Endodermal cell (in vitro differentiated cells): ENCODE measurements at regions not wholly inside any gene's neighbourhood (a gene's known extent, or its start where the extent isn't known, plus 50 kb on each side); places are given as distances from the start of the nearest gene placed in this dataset.

Source experiments
- DNase-seq: peaks from one replicate; pipeline ENCODE4 v3.0.0-alpha.2; 2017
- H3K27ac ChIP-seq: 2 replicates; pipeline ENCODE4 v1.5.1; 2013; ENCODE audit warnings: mild to moderate bottlenecking, low read depth, low read length, moderate library complexity
- H3K27me3 ChIP-seq: 2 replicates; pipeline ENCODE4 v1.6.1; 2013; ENCODE audit warnings: mild to moderate bottlenecking, low read length, moderate library complexity; ENCODE audit not compliant: insufficient read depth, control insufficient read depth, poor library complexity, severe bottlenecking
- H3K36me3 ChIP-seq: 2 replicates; pipeline ENCODE4 v1.7.0; 2013; ENCODE audit warnings: mild to moderate bottlenecking, low read length, moderate library complexity; ENCODE audit not compliant: control insufficient read depth, insufficient read depth
- H3K4me1 ChIP-seq: one replicate; pipeline ENCODE4 v1.7.0; 2013; ENCODE audit warnings: low read length; ENCODE audit not compliant: control insufficient read depth, insufficient read depth
- H3K4me3 ChIP-seq: 2 replicates; pipeline ENCODE4 v1.5.1; 2013; ENCODE audit warnings: mild to moderate bottlenecking, low read length, moderate library complexity
- H3K9ac ChIP-seq: 2 replicates; pipeline ENCODE4 v1.6.1; 2013; ENCODE audit warnings: mild to moderate bottlenecking, low read length, moderate library complexity; ENCODE audit not compliant: poor library complexity, severe bottlenecking; ENCODE audit errors: extremely low read depth
- H3K9me3 ChIP-seq: 2 replicates; pipeline ENCODE4 v1.6.1; 2013; ENCODE audit warnings: mild to moderate bottlenecking, low read length, moderate library complexity; ENCODE audit not compliant: control insufficient read depth
- H3K27ac Mint-ChIP-seq: 2 replicates; pipeline ENCODE4 v1.8.0; 2020; ENCODE audit warnings: mixed read lengths
- H3K27me3 Mint-ChIP-seq: 2 replicates; pipeline ENCODE4 v1.8.0; 2021; ENCODE audit warnings: mild to moderate bottlenecking, mixed read lengths; ENCODE audit not compliant: insufficient read depth
- H3K36me3 Mint-ChIP-seq: 2 replicates; pipeline ENCODE4 v1.8.0; 2020; ENCODE audit warnings: low read depth, mixed read lengths
- H3K4me1 Mint-ChIP-seq: 2 replicates; pipeline ENCODE4 v1.8.0; 2020; ENCODE audit warnings: mixed read lengths
- H3K4me3 Mint-ChIP-seq: 2 replicates; pipeline ENCODE4 v1.8.0; 2020; ENCODE audit warnings: mild to moderate bottlenecking, moderate library complexity, mixed read lengths
- H3K9me3 Mint-ChIP-seq: 2 replicates; pipeline ENCODE4 v1.8.0; 2020; ENCODE audit warnings: mild to moderate bottlenecking, mixed read lengths
- CTCF ChIP-seq: fragments of 200-600 bp; sonication (generic); conservative IDR thresholded peaks from 2 replicates; pipeline ENCODE4 v1.5.0; 2021; ENCODE audit warnings: antibody characterized with exemption, mild to moderate bottlenecking
- WGBS, 2 experiments: methylation state at CpG; one replicate each; pipeline versions ENCODE4 v1.1.5 to v1.1.7; 2013; ENCODE audit warnings: missing lambda C conversion rate in 2 of 2, mixed read lengths in 1 of 2; ENCODE audit not compliant: insufficient coverage in 1 of 2, insufficient read length in 1 of 2; 5-methylcytosine and 5-hydroxymethylcytosine counted together

DNA sequence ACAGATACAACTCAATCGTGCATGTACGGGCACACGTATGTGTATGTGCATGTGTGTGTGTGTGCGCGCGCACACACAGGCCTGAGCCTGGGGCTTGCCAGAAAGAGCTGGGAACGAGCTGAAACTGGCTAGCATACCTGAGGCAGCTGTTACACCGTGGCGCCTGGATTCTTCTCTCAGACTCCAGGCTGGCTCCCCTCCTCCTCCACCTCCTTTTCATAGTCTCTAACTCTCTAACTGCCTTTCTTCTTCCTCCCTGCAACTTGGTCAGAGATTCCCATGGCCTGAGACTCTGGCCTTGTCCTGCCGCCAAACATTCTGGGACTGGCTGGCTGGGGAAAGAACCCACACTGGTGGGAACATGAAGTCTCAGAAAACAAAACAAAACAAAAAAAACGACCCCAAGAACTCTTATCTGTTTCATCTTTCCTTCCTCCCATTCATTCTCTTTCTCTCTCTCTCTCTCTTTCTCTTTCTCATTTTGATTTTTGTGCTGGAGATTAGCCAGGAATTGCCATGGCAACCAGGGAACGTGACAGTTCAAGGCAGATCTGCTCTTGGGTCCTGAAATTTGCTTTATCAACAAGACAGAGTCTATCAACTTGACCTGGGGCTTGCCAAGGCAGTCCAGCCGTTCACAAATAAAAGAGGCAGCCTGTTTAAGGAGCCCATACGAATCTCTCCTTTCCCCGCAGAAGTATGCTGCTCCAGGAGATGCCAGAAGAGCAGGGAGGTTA is 76.8 kb upstream of the SEM1 start:
- peak; percentile 71 for DNase-seq
- TF ChIP-seq CTCF = no peak
- no peak overlapping the region for H3K4me3 Mint-ChIP-seq

DNA sequence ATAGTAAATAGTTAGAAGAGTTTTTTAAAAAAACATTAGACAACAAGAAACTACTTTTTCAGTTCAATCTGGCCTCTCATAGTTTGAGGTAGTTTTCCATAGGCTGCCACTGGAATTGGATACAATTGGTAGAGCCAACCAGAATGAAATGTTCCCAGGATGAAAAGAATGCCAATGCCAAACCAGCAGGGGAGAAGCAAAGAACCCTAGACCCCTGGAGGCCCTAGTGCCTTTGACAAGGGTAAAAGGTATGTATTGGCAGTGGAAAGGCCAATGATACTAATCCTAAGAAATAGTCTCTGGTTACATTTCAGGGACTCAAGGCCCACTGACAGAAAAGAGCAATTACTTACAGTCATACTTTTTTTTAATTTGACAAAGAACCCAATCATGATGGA is 77.4 kb upstream of the SEM1 start:
- Histone ChIP-seq H3K4me3 (no peak overlapping the region), H3K36me3 (no peaks in the 10 kb centered on the region), H3K9ac (no peak overlapping the region), H3K27me3 (no peaks in the 10 kb centered on the region), H3K4me1 (no peaks in the 10 kb centered on the region), H3K27ac (no peak overlapping the region), H3K9me3 (no peaks in the 10 kb centered on the region)
- Mint-ChIP-seq H3K4me1 (peaks cover 9% of the 10 kb centered on the region), H3K27me3 (peaks cover 3% of the 10 kb centered on the region), H3K27ac (no peak overlapping the region), H3K4me3 (no peak overlapping the region), H3K36me3 (no peaks in the 10 kb centered on the region), H3K9me3 (no peaks in the 10 kb centered on the region)
- TF ChIP-seq CTCF = no peak
- DNase-seq = peak; percentile 67

More for the DNA sequence above, 76.8 kb upstream of the SEM1 start:
- H3K36me3 ChIP-seq = no peaks in the 10 kb centered on the region
- H3K27me3 Mint-ChIP-seq = peaks cover 3% of the 10 kb centered on the region
- H3K4me1 ChIP-seq = no peaks in the 10 kb centered on the region
- peaks cover 9% of the 10 kb centered on the region for H3K4me1 Mint-ChIP-seq
- WGBS, 2 experiments = 48 to 68% methylated on average over 3 to 15 of the region's 15 CpGs
- H3K27ac Mint-ChIP-seq = peak overlapping the region; percentile 70
- H3K36me3 Mint-ChIP-seq = no peaks in the 10 kb centered on the region
- H3K9me3 ChIP-seq = no peaks in the 10 kb centered on the region
- no peak overlapping the region for H3K4me3 ChIP-seq
- no peaks in the 10 kb centered on the region for H3K27me3 ChIP-seq
- no peak overlapping the region for H3K27ac ChIP-seq
- no peaks in the 10 kb centered on the region for H3K9me3 Mint-ChIP-seq
- H3K9ac ChIP-seq = no peak overlapping the region

DNA sequence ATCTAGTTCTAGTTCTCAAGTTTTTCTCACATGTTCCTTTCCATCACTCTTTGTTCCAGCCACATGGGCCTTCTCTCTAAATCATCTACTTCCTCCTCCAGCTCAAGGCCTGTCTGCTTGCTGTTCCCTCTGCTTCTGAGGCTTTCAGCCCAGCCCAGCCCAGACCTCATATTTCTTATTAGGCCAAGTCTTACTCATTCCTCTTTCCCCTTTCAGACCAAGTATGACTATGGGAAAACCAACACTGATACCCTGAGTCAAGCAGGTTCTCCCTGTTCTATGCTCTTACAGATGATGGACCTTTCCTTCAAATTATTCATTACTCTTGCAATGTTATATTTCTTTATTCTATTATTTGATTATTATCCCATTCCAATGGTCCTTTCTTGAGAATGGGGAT is 80.3 kb upstream of the SEM1 start:
- no peak for DNase-seq
- Mint-ChIP-seq H3K36me3 (no peaks in the 10 kb centered on the region), H3K4me3 (no peak overlapping the region), H3K4me1 (peaks cover 9% of the 10 kb centered on the region), H3K27me3 (peaks cover 7% of the 10 kb centered on the region), H3K27ac (no peak overlapping the region), H3K9me3 (no peaks in the 10 kb centered on the region)
- no peaks in the 10 kb centered on the region for H3K36me3 ChIP-seq
- H3K9ac ChIP-seq = no peak overlapping the region
- H3K4me3 ChIP-seq = no peak overlapping the region
- no peaks in the 10 kb centered on the region for H3K9me3 ChIP-seq
- TF ChIP-seq CTCF = no peak
- H3K4me1 ChIP-seq = no peaks in the 10 kb centered on the region
- no peak overlapping the region for H3K27ac ChIP-seq
- H3K27me3 ChIP-seq = peaks cover 14% of the 10 kb centered on the region
